Endothelial cell of umbilical vein (primary cell): ENCODE measurements at regions not wholly inside any gene's neighbourhood (a gene's known extent, or its start where the extent isn't known, plus 50 kb on each side); places are given as distances from the start of the nearest gene placed in this dataset.

ENCODE experiments used
- BruUV-seq: library from RNA; stranded (reverse); fragments of 400-500 nt; replicated peaks from 2 replicates; lab custom pipeline; 2021; lab: Mats Ljungman, UMichigan
- CTCF ChIA-PET: fragments of 300-600, 350-600 bp; sonication (Branson Sonifier 250); formaldehyde crosslinking; loops from one replicate; lab custom pipeline; 2021; ENCODE audit warnings: antibody characterized with exemption, inconsistent platforms; lab: Charles Lee
- POLR2A ChIA-PET: fragments of 300-600, 350-600 bp; sonication (Branson Sonifier 250); formaldehyde crosslinking; loops from one replicate; lab custom pipeline; 2021; ENCODE audit warnings: antibody characterized with exemption, inconsistent platforms; lab: Charles Lee
- DNase-seq: peaks from one replicate; pipeline ENCODE4 v3.0.0-alpha.2; 2011; ENCODE audit warnings: low read depth, low spot score
- FAIRE-seq: peaks from 2 replicates; lab custom pipeline; 2011; peaks lifted over from hg19 to GRCh38; lab: Jason Lieb, UNC
- H2AFZ ChIP-seq: 2 replicates; pipeline ENCODE4 v1.6.0; 2012; ENCODE audit warnings: low read depth, low read length, control low read depth, inconsistent platforms
- H3K27ac ChIP-seq: 2 replicates; pipeline ENCODE4 v1.5.1; 2011; ENCODE audit warnings: low read depth, mild to moderate bottlenecking, control low read depth, low read length, moderate library complexity; ENCODE audit not compliant: insufficient read depth
- H3K27me3 ChIP-seq, 2 experiments: 2 replicates each; pipeline versions ENCODE4 v1.6.0 to v1.6.1; 2011; ENCODE audit warnings: low read length in 2 of 2, mixed read lengths in 1 of 2; ENCODE audit not compliant: control insufficient read depth in 2 of 2, insufficient read depth in 2 of 2
- H3K36me3 ChIP-seq, 2 experiments: 2 replicates in 1 of 2; 3 replicates in 1 of 2; pipeline ENCODE4 v1.5.1; 2011; ENCODE audit warnings: low read length in 2 of 2, mild to moderate bottlenecking in 1 of 2, moderate library complexity in 1 of 2; ENCODE audit not compliant: control insufficient read depth in 2 of 2, insufficient read depth in 2 of 2; ENCODE audit errors: extremely low read depth in 1 of 2
- H3K4me1 ChIP-seq: 3 replicates; pipeline ENCODE4 v1.5.1; 2011; ENCODE audit warnings: mild to moderate bottlenecking, low read length; ENCODE audit not compliant: control insufficient read depth, insufficient read depth; ENCODE audit errors: extremely low read depth
- H3K4me2 ChIP-seq: 2 replicates; pipeline ENCODE4 v1.6.1; 2011; ENCODE audit warnings: low read length, control low read depth, mixed read lengths; ENCODE audit not compliant: insufficient read depth
- H3K4me3 ChIP-seq, 3 experiments: fragments of 200-600 bp in 1 of 3; sonication (generic), shearing (Covaris generic) in 1 of 3; replicated peaks in 1 of 3; 2 replicates each; pipeline ENCODE4 v1.5.1; 2011 to 2016; ENCODE audit warnings: control low read depth in 3 of 3, low read length in 3 of 3, mild to moderate bottlenecking in 2 of 3, inconsistent platforms in 1 of 3, low read depth in 1 of 3, moderate library complexity in 1 of 3; ENCODE audit not compliant: insufficient read depth in 1 of 3
- H3K79me2 ChIP-seq: 2 replicates; pipeline ENCODE4 v1.6.0; 2012; ENCODE audit warnings: low read length, inconsistent platforms; ENCODE audit not compliant: control insufficient read depth, insufficient read depth
- H3K9ac ChIP-seq: replicated peaks from 2 replicates; pipeline ENCODE3; 2011; ENCODE audit warnings: low read length, control low read depth; ENCODE audit not compliant: insufficient read depth; ENCODE audit errors: extremely low read depth
- H3K9me1 ChIP-seq: replicated peaks from 3 replicates; pipeline ENCODE4 v1.6.0; 2011; ENCODE audit warnings: mild to moderate bottlenecking, low read length; ENCODE audit not compliant: control insufficient read depth, insufficient read depth; ENCODE audit errors: extremely low read depth
- H3K9me3 ChIP-seq: replicated peaks from 2 replicates; pipeline ENCODE4 v1.5.1; 2012; ENCODE audit warnings: low read length, inconsistent platforms; ENCODE audit not compliant: control insufficient read depth, insufficient read depth
- H4K20me1 ChIP-seq: replicated peaks from 2 replicates; pipeline ENCODE3; 2011; ENCODE audit warnings: mild to moderate bottlenecking, low read length; ENCODE audit not compliant: control insufficient read depth, insufficient read depth; ENCODE audit errors: extremely low read depth
- EZH2 ChIP-seq: IDR thresholded peaks from 2 replicates; pipeline ENCODE4 v1.6.1; 2012; ENCODE audit warnings: borderline replicate concordance, low read depth, mild to moderate bottlenecking, moderate library complexity, low read length, inconsistent platforms; ENCODE audit not compliant: severe bottlenecking
- GATA2 ChIP-seq: IDR thresholded peaks from 2 replicates; pipeline ENCODE4 v1.7.0; 2011; ENCODE audit warnings: low read depth, mild to moderate bottlenecking, moderate library complexity, mixed read lengths, low read length; ENCODE audit not compliant: insufficient read length, insufficient read depth
- JUN ChIP-seq: IDR thresholded peaks from 2 replicates; pipeline ENCODE4 v1.6.1; 2011; ENCODE audit warnings: borderline replicate concordance, low read depth; ENCODE audit not compliant: insufficient read length, insufficient read depth
- MAX ChIP-seq: IDR thresholded peaks from 2 replicates; pipeline ENCODE4 v1.6.1; 2011; ENCODE audit not compliant: insufficient read depth, insufficient read length
- MYC ChIP-seq: IDR thresholded peaks from one replicate; pipeline ENCODE4 v1.6.1; 2011; ENCODE audit warnings: mild to moderate bottlenecking, low read depth, low read length
- POLR2A ChIP-seq: IDR thresholded peaks from 2 replicates; pipeline ENCODE4 v1.6.1; 2012; ENCODE audit warnings: low read depth, mild to moderate bottlenecking, control low read depth, low read length
- POLR2AphosphoS5 ChIP-seq: IDR thresholded peaks from 2 replicates; pipeline ENCODE4 v1.6.1; 2012; ENCODE audit warnings: low read depth, mild to moderate bottlenecking, control low read depth, low read length, moderate library complexity; ENCODE audit not compliant: insufficient read depth
- dilution Hi-C: fragments of 300-500 bp; cut with MboI; formaldehyde crosslinking; loops from one replicate; pipeline ENCODE4 v1.15.0; 2019; ENCODE audit warnings: low sequenced_read_pairs; ENCODE audit not compliant: extremely low pct_ligation_motif_present
- intact Hi-C: fragments of 100-400 bp; cut with micrococcal nuclease; formaldehyde crosslinking; loops from one replicate; pipeline ENCODE4 v1.10.0; 2022
- TF ChIP-seq, protein P1 (sequence below), 2 donors: IDR thresholded peaks; 1 replicate in 1 of 2; 2 replicates in 1 of 2; pipeline ENCODE4 v1.5.1; 2011; ENCODE audit warnings: low read length in 2 of 2, mild to moderate bottlenecking in 2 of 2, moderate library complexity in 2 of 2, control low read depth in 1 of 2, inconsistent platforms in 1 of 2, low read depth in 1 of 2; ENCODE audit not compliant: insufficient read depth in 1 of 2; ENCODE audit errors: extremely low read depth in 1 of 2

- no peaks in the 10 kb centered on the region for H4K20me1 ChIP-seq
- TF ChIP-seq MYC (no peak), MAX (no peak), EZH2 (no peak), GATA2 (no peak), POLR2A (no peak), POLR2AphosphoS5 (no peak), JUN (no peak)
- TF ChIP-seq, protein P1, sequence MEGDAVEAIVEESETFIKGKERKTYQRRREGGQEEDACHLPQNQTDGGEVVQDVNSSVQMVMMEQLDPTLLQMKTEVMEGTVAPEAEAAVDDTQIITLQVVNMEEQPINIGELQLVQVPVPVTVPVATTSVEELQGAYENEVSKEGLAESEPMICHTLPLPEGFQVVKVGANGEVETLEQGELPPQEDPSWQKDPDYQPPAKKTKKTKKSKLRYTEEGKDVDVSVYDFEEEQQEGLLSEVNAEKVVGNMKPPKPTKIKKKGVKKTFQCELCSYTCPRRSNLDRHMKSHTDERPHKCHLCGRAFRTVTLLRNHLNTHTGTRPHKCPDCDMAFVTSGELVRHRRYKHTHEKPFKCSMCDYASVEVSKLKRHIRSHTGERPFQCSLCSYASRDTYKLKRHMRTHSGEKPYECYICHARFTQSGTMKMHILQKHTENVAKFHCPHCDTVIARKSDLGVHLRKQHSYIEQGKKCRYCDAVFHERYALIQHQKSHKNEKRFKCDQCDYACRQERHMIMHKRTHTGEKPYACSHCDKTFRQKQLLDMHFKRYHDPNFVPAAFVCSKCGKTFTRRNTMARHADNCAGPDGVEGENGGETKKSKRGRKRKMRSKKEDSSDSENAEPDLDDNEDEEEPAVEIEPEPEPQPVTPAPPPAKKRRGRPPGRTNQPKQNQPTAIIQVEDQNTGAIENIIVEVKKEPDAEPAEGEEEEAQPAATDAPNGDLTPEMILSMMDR (IDR thresholded peaks at IDR 0.05; ENCODE audit: extremely low read depth in 1 of 2, insufficient read depth in 1 of 2, low read depth in 1 of 2, low read length in 2 of 2), result no peak
- no peak overlapping the region for H3K9ac ChIP-seq
- intact Hi-C loops (no loop called here), dilution Hi-C loops (no loop called here)
- H3K36me3 ChIP-seq, result no peaks in the 10 kb centered on the region
- H2AFZ ChIP-seq, result no peak overlapping the region
- ChIA-PET POLR2A (no interaction called here), CTCF (no interaction called here)
- no peaks in the 10 kb centered on the region for H3K9me3 ChIP-seq
- H3K27ac ChIP-seq, result no peak overlapping the region
- FAIRE-seq (no peak), DNase-seq (no peak)
- no peaks in the 10 kb centered on the region for H3K4me1 ChIP-seq
- H3K27me3 ChIP-seq, result no peaks in the 10 kb centered on the region
- H3K4me2 ChIP-seq, result no peak overlapping the region
- H3K9me1 ChIP-seq, result no peaks in the 10 kb centered on the region
- no peak overlapping the region for H3K4me3 ChIP-seq
- no TSS peak for BruUV-seq
- no peaks in the 10 kb centered on the region for H3K79me2 ChIP-seq
Observed at GRCh38 chr2:207422380-207422779, 107.4 kb upstream of the CREB1 start.
